ENCODE measurements at regions not wholly inside any gene's neighbourhood (a gene's known extent, or its start where the extent isn't known, plus 50 kb on each side); places are given as distances from the start of the nearest gene placed in this dataset.
"Not testable (repeated sequence)": the region's sequence is repeated elsewhere in the genome, so short reads cannot be mapped to it uniquely, and the experiment has no call there.

GRCh38 chr2:120647487-120647886 lies 88.2 kb upstream of the GLI2 start:
- intact Hi-C loops (cut with DNase I), result no loop called here
- H3K36me3 ChIP-seq, result no peaks in the 10 kb centered on the region
- no peak overlapping the region for H3K4me3 ChIP-seq
- H3K9me3 ChIP-seq, result peaks cover 0 to 28% (median 25%) of the 10 kb centered on the region in 3 donors
- DNase-seq, result no peak
- peaks cover 0 to 3% (median 0%) of the 10 kb centered on the region in 4 donors for H3K27me3 ChIP-seq
- 36 to 61% methylated on average over 6 of the region's 6 CpGs for WGBS, 2 donors
- no peak for TF ChIP-seq POLR2A (IDR thresholded peaks at IDR 0.05)
- no peak for TF ChIP-seq CTCF (IDR thresholded peaks at IDR 0.05)
- no peaks in the 10 kb centered on the region for H3K4me1 ChIP-seq
- H3K27ac ChIP-seq, result no peak overlapping the region

- Histone ChIP-seq H3K27me3 (peaks cover 0 to 21% (median 0%) of the 10 kb centered on the region in 4 donors), H3K9me3 (peaks cover 0 to 28% (median 25%) of the 10 kb centered on the region in 3 donors)
- WGBS, 2 donors, result 70 to 92% methylated on average over 5 to 6 of the region's 7 CpGs
- H3K27ac ChIP-seq; H3K36me3 ChIP-seq; H3K4me3 ChIP-seq; intact Hi-C loops (cut with DNase I); DNase-seq; H3K4me1 ChIP-seq: not testable (repeated sequence)
Measured at GRCh38 chr2:120649381-120649780, 86.3 kb upstream of the GLI2 start.

GRCh38 chr2:120650022-120650644 lies 85.5 kb upstream of the GLI2 start:
- H3K9me3 ChIP-seq, result peaks cover 0 to 28% (median 25%) of the 10 kb centered on the region in 3 donors
- H3K27ac ChIP-seq, result no peak overlapping the region
- DNase-seq, result no peak
- TF ChIP-seq CTCF (IDR thresholded peaks at IDR 0.05), result no peak
- TF ChIP-seq POLR2A (IDR thresholded peaks at IDR 0.05), result no peak
- no peaks in the 10 kb centered on the region for H3K36me3 ChIP-seq
- H3K4me1 ChIP-seq, result peaks cover 0 to 6% (median 0%) of the 10 kb centered on the region in 3 donors
- H3K27me3 ChIP-seq, result peaks cover 0 to 28% (median 0%) of the 10 kb centered on the region in 4 donors
- H3K4me3 ChIP-seq, result no peak overlapping the region
- 73 to 79% methylated on average over 1 of the region's 1 CpG for WGBS, 2 donors
- intact Hi-C loops (cut with DNase I), result no loop called here

- H3K4me3 ChIP-seq, result no peak overlapping the region
- peaks cover 0 to 6% (median 0%) of the 10 kb centered on the region in 3 donors for H3K4me1 ChIP-seq
- no peak for DNase-seq
- H3K9me3 ChIP-seq, result peaks cover 0 to 28% (median 25%) of the 10 kb centered on the region in 3 donors
- intact Hi-C loops (cut with DNase I), result no loop called here
- peaks cover 0 to 43% (median 0%) of the 10 kb centered on the region in 4 donors for H3K27me3 ChIP-seq
- H3K27ac ChIP-seq, result no peak overlapping the region
- no peak for TF ChIP-seq POLR2A (IDR thresholded peaks at IDR 0.05)
- no peak for TF ChIP-seq CTCF (IDR thresholded peaks at IDR 0.05)
- H3K36me3 ChIP-seq, result no peaks in the 10 kb centered on the region
Measured at GRCh38 chr2:120651818-120652217, 83.8 kb upstream of the GLI2 start.

- intact Hi-C loops (cut with DNase I), result no loop called here
- Histone ChIP-seq H3K4me1 (peaks cover 0 to 6% (median 0%) of the 10 kb centered on the region in 3 donors), H3K4me3 (no peak overlapping the region), H3K27ac (no peak overlapping the region), H3K9me3 (peaks cover 0 to 28% (median 25%) of the 10 kb centered on the region in 3 donors), H3K36me3 (no peaks in the 10 kb centered on the region), H3K27me3 (peaks cover 0 to 45% (median 0%) of the 10 kb centered on the region in 4 donors)
- no peak for DNase-seq
- TF ChIP-seq CTCF (IDR thresholded peaks at IDR 0.05), result no peak
- WGBS, 2 donors, result 84 to 96% methylated on average over 2 of the region's 2 CpGs
Measured at GRCh38 chr2:120653046-120653445, 82.6 kb upstream of the GLI2 start.

All from esophagus squamous epithelium (tissue), 5 donors.